ENCODE measurements at regions not wholly inside any gene's neighbourhood (a gene's known extent, or its start where the extent isn't known, plus 50 kb on each side); places are given as distances from the start of the nearest gene placed in this dataset.

DNA sequence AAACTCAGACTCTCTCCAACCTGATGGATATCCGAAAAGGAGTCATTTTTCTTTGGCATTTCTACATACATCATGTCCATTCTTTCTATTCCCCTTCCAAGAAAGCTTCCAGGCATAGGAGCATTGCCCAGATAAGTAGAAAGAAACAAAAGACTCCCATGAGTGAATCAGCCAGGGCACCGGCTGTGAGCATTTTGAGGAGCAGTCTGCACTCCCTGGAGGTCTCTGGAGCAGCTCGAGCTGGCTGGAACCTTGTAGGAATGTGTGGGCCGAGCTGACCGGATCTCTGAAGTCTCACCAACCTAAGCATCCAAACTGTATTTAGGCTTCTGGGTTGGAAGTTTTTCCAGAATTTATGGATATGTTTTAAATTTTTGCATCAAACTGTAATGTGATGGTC lies 161.4 kb upstream of the TRPC7 start:
- no peak for DNase-seq

DNA sequence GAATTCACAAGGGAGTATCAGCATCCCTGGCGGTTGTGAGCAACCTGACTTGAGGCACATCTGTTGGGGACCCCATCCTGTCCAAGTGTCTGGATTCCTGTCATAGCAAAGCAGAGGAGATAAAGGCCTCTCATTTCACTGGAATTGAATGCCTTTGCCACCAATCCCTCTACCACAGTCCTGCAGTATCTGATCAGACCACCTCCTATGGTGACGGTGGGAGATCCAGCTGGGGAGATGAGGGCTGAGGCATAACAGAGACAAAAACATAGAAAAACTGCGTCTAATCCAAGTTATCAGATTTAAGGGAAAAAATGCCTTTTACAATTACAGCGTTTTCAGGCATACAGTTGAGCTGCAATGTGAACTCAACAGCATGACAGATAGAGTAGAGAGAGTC lies 160.7 kb upstream of the TRPC7 start:
- DNase-seq, result no peak

DNA sequence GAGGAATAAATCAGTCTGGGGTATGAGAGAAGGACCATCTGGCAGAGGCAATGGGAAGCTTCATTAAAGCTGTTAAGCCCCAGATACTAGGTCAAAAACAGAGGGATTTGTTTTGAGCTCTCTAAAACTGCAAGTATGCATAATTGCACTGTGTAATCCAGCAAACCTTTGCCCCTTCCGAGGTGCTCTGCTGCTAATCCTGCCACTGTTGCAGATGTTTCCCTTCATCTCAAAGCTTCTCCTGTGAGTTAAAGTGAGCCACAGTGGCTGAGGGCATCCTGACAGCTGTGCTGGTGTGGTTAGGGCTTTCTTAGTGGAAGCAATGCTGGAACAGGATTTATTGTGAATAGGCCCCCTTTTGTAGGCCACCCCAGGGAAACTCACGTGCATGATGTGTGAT lies 160.3 kb upstream of the TRPC7 start:
- no peak for DNase-seq

DNA sequence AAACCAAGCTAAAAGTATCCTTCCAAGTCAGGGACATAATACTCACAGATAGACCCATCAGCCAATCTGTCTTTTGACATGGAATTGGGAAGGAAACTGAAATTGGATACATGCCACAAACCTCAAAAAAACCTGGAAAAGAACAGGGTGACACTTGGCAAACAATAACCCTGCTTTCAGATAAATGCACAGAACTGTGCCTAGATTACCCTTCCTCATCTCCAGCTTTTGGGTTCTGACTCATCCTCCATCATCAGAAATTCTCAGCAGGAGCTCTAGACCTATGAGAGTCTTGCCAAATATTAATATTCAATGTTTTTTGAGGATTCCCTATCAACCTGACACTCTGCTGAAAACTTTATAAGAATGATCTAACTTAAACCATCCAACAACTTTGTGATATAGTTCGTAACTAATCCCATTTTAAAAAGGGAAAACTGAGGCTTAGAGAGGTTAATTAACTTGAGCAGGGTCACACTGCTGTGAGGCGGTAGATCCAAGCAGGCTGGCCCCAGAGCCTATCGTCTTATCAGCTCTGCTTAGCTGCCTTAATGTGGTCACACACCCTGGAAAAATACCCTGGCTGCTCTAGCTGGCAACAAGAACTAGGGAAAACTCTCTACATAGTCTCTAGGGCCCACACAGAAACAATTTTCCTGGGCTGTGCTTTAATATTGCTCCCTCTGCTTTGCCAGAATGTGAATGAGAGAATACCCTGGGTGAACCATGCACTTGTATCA lies 157.0 kb upstream of the TRPC7 start:
- no peak for DNase-seq

DNA sequence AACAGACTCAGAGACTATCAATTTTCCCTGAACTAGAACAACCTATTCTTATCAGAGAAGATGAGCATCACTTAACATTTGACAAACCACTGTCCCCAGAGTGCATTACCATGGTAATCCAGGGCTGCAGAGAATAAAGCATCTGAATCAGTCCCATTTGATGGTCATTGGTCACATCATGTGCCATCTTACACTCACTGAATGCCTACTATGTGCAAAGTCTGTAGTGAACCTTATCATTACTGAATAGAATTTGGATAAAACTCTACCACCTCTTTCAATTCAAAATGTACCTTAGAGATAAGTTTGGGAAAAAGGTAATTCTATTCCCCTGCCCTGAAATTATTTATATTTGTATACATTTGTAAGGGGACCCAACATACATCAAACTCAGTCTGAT lies 156.4 kb upstream of the TRPC7 start:
- DNase-seq, result no peak

DNA sequence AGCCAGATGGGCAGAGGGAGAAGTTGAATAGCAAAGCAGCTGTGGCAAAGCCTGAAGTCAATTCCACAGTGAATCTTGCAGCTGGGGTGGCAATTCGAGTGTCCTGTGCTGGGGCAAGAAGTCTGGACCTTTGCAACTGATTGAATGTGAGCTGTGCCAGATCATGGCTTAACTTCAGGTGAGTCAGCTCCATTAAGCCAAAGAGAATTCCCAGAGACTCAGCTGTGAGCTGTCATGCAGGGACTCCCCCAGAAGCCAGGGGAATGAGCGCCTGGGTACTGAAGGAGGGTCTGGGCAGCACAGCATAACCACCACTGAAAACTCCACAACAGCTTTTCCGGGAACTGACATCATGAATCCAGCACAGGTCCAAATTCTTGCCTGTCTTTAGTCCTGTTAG lies 153.5 kb upstream of the TRPC7 start:
- no peak for DNase-seq

DNA sequence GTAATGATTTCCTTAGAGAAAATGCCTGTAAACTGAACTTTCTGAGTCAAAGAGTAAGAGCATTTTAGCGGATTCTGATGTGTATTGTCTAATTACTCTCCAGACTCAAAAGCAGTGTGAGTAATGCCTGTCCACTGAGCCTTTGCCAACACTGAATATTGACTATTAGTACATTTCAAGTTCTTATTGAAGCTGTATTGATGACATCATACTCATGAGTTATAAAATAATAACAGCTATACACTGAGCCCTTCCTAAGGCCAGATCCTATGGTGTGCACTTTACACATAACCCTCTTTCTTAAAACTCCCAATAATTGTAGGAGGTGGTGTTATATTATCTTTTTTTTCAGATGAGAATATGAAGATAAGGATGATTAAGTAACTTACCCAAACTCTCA lies 152.8 kb upstream of the TRPC7 start:
- no peak for DNase-seq

DNA sequence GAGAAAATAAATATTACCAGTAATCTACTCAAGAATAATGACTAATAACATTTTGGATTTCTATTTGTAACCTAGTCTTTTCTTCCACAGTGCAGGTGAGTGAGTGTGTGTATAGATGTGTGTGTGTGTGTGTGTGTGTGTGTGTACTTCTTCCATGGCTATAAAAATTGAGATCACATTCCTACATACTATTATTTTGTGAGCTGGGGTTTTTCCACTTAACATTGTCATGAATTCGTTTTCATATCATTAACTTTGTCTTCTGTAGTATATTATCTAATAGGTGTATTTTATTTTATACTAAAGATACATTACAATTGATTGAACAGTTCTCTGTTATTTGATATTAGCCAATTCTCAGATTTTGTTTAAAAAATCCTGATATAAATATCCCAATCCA lies 152.4 kb upstream of the TRPC7 start:
- no peak for DNase-seq

DNA sequence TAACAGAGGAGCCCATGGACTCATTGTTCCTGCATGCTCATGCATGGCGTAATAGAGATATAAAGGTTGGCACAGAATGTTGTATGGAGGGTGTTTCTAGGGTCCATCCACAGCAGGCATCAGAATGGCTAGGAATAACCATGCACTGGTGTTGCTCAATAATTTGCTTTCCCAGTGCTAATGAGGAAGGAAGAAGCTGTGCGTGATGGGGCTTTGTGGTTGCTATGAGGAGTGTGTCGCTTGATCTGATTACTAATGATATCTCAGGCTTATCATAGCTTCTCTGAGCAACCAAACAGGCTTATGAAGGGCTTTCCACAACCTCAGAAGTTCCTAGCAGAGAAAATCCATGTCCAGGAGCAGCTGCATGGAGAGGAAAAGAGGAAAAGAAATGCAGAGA lies 151.3 kb upstream of the TRPC7 start:
- no peak for DNase-seq

DNA sequence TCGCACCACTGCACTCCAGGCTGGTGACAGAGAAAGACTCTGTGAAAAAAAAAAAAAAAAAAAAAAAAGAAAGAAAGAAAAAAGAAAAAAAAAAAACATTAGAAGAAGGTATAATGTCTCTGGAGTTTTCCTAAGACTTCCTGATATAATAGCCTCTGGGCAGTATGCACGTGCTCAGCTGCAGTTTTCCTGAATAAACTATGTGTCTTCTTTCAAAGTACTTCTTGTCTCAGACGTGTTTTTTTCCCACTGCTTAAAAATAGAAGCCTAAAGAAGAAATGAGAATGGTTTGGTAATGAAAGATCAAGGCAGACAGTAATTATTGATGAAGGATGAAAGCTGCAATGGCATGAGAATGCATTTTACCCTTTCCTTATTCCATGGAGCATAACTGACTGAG lies 148.1 kb upstream of the TRPC7 start:
- no peak for DNase-seq

DNA sequence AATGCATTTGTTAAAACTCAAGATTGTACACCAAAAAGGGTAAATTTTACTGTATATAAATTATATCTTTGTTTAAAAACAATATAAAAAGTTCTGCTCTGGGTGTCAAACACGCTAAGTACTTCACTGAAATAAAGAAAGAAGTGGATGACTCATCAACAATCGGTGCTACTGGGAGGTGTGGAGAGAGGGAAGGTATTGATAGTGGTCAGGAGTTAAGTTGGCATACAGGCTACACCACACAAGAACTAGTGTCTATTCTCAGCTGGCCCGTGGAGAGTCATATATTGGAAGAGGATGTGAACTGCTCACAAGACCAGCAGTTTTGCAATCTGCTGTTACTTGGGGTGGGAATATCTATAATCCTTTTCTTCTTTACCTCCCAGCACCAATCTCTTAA lies 145.7 kb upstream of the TRPC7 start:
- no peak for DNase-seq

DNA sequence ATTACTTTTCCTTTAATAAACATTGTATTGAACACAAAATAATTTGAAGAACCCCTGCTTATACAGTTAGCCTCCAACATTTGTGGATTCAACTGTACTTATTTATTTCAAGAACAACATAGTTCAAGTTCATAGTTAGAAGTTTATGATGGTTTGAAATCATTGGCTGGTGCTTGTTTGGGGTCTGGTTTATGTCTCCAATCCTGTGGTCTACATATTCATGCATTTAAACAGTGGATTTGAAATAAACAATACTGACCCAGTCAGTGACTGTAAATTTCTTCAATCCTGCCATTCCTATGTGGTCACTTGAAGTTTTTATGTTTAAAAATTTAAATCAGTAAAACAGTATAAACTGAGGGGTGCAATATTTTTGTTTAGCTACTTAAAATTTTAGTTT lies 145.1 kb upstream of the TRPC7 start:
- DNase-seq, result no peak

DNA sequence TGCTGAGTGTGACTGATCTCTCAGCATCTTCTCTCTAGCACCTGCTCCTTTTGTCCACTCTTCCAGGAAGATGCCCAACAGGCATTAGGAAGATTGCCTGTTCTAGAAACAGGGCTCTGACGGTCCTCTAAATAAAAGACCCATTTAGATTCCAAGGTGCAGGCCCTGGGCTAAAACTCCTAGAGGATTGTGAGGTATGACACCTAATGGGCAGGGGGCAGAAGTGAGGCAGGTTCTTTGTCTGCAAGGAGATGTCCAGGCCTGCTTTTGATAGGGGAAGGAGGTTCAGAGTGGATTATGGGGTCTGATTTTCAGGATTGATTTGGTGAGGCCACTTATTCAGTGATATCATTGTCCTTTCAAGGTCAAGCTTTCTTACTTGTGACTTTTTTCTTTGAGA lies 140.8 kb upstream of the TRPC7 start:
- DNase-seq, result no peak

DNA sequence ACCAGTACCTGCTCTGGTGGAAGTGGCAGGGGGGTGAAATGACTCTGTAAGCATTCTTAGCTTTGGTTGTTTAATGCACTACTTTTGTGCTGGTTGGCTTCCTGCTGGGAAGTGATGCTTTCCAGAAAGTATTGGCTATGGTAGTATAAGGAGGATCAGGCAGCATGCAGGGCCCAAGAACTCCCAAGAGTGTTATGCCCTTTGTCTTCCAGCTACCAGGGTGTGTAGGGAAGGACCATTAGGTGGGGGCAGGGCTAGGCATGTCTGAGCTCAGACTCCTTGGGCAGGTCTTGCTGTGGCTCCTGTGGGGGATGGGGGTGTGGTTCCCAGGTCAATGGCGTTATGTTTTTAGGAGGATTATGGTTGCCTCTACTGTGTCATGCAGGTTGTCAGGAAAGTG lies 135.8 kb upstream of the TRPC7 start:
- no peak for DNase-seq

DNA sequence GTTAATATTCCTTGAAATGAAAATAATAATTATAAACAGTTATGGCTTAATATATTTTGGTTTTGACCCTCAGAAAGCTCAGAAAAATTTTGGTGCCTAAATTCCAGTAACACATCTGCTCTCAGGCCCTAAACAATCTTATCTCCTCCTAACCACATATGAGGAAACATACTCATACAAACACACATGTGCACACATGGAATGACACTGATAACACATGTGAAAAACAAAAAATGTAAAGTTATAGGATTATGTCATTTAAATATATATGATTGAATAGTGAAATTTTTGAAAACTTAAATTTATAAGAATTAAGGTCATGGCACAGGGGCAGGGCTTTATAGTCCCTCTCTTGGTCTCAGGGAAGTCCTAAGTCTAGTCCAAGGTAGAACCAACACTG lies 127.2 kb upstream of the TRPC7 start:
- no peak for DNase-seq

DNA sequence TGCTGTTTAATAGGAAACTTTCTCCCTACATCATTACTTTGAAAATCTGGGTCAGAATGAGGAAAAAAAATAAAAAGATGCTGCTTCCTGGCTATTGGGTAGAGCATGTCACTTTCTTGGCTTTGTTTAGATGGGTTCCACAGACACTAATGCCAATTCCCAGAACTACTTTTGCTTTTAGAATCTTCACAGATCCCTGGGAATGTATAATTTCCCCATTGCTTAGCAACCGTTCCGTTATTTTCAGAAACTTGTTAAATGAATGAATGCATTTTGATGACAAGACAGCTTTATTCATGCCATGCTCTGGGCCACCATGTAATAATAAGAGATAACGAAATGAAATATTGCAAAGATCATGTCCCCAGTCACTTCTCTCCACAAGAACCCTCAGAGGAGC lies 126.5 kb upstream of the TRPC7 start:
- DNase-seq, result no peak

DNA sequence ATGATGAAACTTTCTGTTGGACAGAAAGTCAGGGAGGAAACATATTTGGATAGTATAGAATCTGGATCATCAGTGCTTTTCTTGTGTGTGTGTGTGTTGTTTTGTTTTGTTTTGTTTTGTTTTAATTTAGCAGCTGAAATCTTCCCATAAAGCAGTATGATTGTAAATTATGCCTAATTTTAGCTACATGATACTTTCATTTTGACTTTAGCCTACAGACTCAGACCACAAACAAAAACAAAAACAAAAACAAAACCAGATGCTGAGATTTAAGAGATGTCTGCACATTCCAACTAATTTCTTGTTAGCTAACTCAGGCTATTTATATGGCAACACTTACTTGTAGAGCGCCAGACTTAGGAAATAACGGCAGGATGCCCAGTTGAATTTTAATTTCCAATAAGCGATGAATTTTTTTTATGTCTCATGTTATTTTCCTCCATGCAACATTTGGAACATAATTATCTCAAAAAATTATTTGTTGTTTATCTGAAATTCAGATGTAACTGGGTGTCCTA lies 119.5 kb upstream of the TRPC7 start:
- DNase-seq, result no peak

DNA sequence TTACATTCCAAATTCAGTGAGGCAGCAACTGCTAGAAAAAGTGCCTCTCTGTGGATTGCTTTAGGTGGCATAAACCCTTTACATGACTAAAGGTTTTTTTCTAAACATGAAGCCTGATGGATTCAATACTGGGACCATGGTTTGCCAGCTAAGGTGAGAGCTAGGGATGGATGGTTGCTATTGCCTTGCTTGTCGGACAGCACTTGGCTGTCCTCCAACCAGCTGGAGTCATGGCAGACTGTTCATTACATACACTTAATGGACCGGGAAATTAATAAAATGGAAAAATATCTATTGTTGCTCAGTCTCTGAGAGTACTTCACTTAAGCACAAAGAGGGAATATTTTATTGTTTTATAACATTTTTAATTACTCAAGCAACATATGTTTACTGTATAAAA lies 116.9 kb upstream of the TRPC7 start:
- no peak for DNase-seq

DNA sequence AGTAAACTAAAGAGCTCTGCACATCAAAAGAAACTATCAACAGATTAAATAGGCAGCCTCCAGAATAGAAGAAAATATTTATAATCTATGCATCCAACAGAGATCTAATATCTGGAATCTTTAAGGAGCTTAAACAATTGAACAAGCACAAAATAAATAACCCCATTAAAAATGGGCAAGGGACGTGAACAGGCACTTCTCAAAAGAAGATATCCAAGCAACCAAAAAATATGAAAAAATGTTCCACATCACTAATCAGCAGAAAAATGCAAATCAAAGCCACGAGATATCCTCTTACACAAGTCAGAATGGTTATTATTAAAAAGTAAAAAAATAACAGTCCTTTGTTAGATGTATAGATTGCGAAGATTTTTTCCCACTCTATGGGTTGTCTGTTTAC lies 109.1 kb upstream of the TRPC7 start:
- no peak for DNase-seq

DNA sequence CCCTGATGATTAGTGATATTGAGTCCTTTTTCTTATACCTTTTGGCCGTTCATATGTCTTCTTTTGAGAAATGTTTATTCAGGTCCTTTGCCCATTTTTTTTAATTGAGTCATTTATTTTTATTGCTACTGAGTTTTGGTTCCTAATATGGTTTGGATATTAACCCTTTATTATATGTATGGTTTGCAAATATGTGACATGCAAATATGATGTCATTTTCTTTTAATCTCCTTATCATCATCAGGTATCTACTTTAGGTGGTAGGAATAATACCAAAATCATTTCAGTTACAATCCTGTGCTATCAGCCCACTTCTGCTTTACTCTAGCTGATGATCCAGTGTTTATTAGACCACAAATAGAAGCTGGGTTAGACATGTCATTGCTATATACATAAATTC lies 102.3 kb upstream of the TRPC7 start:
- no peak for DNase-seq

DNA sequence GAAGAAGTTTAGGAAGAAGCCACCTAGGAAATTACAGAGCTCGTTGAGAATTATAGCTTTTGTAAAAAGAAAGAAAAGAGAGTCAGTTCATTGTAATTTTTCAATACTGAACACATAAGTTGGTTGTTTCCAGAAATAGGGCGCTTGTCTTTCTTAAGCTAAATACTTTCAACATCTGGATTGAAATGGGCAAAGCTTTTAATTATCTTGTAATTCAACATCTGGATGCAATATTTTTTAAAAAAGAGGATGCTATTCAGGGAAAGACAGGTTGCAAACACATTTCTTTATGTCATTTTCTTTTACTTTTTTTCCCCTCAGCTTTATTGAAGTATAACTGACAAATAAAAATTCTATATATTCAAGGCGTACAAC lies 100.7 kb upstream of the TRPC7 start:
- DNase-seq, result no peak

DNA sequence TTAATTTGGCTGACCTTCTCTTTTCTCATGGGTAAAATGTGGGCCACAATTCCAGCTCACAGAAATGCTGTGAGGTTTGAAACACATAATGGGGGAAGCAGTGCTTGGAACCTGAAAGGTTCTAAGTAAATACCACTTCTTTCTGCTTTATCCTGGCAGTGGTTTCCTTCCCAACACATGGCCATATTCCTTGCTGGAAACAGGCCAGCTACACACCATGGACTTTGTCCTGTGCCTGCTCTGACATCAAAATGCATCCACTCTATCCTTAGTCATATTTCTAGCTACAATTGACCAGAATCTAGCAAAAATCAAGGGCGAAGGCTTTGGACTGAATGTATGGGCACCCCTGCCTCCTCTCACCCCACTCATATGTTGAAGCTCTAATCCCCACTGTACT lies 93.1 kb upstream of the TRPC7 start:
- no peak for DNase-seq

DNA sequence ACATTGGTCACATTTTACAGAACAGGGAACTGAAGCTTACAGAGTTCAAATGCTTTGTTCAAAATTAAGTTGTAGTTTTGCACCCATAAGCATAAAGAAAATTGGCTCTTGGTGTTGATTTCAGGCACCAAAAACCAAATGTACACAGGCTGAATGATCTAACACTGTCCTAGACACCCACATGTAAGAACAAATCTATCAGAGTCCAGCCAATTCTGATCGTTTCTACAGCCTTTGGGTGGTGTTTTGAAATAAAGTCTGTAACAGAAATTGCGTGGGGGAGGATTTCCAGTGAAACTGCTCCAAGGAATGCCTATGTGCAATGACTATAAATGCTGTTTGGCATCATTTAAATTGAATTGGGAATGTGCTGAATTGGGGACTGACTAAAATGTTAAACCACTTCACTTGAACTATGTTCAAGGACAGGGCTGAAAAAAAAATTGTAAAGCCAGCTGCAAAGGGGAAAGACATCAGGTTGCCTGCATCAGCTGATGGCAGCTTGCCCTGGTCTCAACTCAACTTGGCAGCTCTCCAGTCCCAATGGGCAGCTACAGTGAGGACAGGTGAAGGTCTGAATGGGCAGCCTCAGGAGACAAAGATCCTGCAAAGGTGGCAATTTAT lies 92.2 kb upstream of the TRPC7 start:
- no peak for DNase-seq

DNA sequence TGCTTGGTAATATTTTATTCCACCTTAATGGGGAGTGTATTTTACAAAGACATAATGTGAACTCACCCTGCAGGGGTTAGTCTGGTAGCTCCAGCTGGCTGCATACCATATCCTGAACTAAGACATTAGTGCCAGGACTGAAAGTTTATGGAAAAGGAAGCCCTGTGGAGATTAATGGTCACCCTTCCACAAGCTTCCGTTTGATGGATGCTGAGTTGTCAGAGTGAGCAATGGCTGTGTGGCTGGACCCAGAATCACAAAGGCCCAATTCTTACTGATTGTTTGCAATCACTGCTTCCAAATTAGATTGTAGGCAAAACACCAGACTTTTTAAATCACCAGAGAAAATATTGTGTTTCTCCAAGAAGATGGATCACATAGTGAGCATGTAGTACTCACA lies 90.1 kb upstream of the TRPC7 start:
- no peak for DNase-seq
